ENCODE measurements at regions not wholly inside any gene's neighbourhood (a gene's known extent, or its start where the extent isn't known, plus 50 kb on each side); places are given as distances from the start of the nearest gene placed in this dataset.

- DNase-seq (ENCODE audit: low spot score): no peak
Observed at GRCh38 chr1:23639460-23640095, 52.0 kb upstream of the RPL11 start.

GRCh38 chr1:23638786-23639241, 52.8 kb upstream of the RPL11 start:
- no peak for DNase-seq (ENCODE audit: low spot score)

GRCh38 chr1:23638188-23638619, 53.4 kb upstream of the RPL11 start:
- DNase-seq (ENCODE audit: low spot score): no peak

GRCh38 chr1:23636009-23636408, 55.6 kb upstream of the RPL11 start:
- DNase-seq (ENCODE audit: low spot score): no peak

GRCh38 chr1:23634840-23635651, 56.6 kb upstream of the RPL11 start:
- DNase-seq (ENCODE audit: low spot score): peak; percentile 70

- DNase-seq (ENCODE audit: low spot score): no peak
Observed at GRCh38 chr1:23634518-23634839, 57.1 kb upstream of the RPL11 start.

- no peak for DNase-seq (ENCODE audit: low spot score)
Observed at GRCh38 chr1:23632479-23633160, 59.0 kb upstream of the RPL11 start.

GRCh38 chr1:23629708-23630290, 61.8 kb upstream of the RPL11 start:
- DNase-seq (ENCODE audit: low spot score): no peak

- DNase-seq (ENCODE audit: low spot score): no peak
Observed at GRCh38 chr1:23628951-23629387, 62.6 kb upstream of the RPL11 start.

- no peak for DNase-seq (ENCODE audit: low spot score)
Observed at GRCh38 chr1:23627069-23627735, 64.4 kb upstream of the RPL11 start.

GRCh38 chr1:23625929-23626535, 65.6 kb upstream of the RPL11 start:
- no peak for DNase-seq (ENCODE audit: low spot score)

GRCh38 chr1:23625459-23625858, 66.1 kb upstream of the RPL11 start:
- no peak for DNase-seq (ENCODE audit: low spot score)

GRCh38 chr1:23624440-23624839, 65.1 kb upstream of the ID3 start:
- DNase-seq (ENCODE audit: low spot score): no peak

GRCh38 chr1:23622284-23622683, 63.0 kb upstream of the ID3 start:
- DNase-seq (ENCODE audit: low spot score): no peak

- no peak for DNase-seq (ENCODE audit: low spot score)
Observed at GRCh38 chr1:23620605-23621004, 61.3 kb upstream of the ID3 start.

GRCh38 chr1:23619299-23620188, 60.2 kb upstream of the ID3 start:
- no peak for DNase-seq (ENCODE audit: low spot score)

GRCh38 chr1:23618586-23619083, 59.3 kb upstream of the ID3 start:
- no peak for DNase-seq (ENCODE audit: low spot score)

GRCh38 chr1:23617084-23617521, 57.8 kb upstream of the ID3 start:
- no peak for DNase-seq (ENCODE audit: low spot score)

GRCh38 chr1:23616292-23616824, 57.1 kb upstream of the ID3 start:
- DNase-seq (ENCODE audit: low spot score): no peak

- no peak for DNase-seq (ENCODE audit: low spot score)
Observed at GRCh38 chr1:23615852-23616251, 56.6 kb upstream of the ID3 start.
